ENCODE measurements at regions not wholly inside any gene's neighbourhood (a gene's known extent, or its start where the extent isn't known, plus 50 kb on each side); places are given as distances from the start of the nearest gene placed in this dataset.

DNA sequence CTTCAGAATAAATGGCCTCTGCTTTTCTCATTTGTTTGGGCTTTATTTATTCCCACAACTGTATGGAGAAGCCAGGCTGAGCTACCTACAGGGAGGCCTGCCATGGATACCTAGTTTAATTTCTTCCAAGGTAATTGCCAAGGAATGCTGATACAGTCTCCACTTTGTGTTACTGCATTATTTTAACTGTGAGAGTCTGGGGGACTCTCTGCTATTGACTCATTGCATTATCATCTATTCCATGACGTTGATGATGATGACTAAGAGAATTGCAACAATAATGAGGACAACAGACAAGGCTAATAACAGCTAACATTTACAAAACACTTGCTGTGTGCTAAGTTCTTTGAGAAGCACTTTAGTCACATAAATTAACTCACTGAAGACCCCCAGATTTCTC lies 88.3 kb upstream of the COL21A1 start:
- TF ChIP-seq CTCF (conservative IDR thresholded peaks at IDR 0.05; ENCODE audit: low read depth, low read length) = no peak
- no peak for TF ChIP-seq EZH2 (IDR thresholded peaks at IDR 0.05; ENCODE audit: borderline replicate concordance, low read depth, low read length, poor library complexity, severe bottlenecking)

Measured in A673 (cell line).